ENCODE measurements at regions not wholly inside any gene's neighbourhood (a gene's known extent, or its start where the extent isn't known, plus 50 kb on each side); places are given as distances from the start of the nearest gene placed in this dataset.

DNA sequence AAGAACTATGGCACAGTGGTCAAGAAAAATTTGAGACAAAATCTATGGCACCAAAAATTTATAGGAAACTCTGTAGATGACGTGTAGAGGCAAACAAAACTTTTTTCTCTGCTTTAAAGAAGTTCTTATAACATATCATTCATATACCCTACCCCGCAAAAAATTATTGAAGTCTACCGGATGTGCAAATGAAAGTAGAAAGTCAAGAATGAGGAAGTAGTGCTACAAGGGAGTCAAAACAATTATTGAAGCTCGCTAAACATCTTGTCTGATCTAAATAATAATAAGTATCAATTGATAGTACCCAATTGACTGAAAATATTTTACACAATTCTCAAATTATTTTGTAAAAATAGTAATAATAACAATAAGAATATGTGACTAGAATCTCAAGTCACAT is 398.5 kb downstream of the TAF11L14 start:
- TF ChIP-seq, protein P1, sequence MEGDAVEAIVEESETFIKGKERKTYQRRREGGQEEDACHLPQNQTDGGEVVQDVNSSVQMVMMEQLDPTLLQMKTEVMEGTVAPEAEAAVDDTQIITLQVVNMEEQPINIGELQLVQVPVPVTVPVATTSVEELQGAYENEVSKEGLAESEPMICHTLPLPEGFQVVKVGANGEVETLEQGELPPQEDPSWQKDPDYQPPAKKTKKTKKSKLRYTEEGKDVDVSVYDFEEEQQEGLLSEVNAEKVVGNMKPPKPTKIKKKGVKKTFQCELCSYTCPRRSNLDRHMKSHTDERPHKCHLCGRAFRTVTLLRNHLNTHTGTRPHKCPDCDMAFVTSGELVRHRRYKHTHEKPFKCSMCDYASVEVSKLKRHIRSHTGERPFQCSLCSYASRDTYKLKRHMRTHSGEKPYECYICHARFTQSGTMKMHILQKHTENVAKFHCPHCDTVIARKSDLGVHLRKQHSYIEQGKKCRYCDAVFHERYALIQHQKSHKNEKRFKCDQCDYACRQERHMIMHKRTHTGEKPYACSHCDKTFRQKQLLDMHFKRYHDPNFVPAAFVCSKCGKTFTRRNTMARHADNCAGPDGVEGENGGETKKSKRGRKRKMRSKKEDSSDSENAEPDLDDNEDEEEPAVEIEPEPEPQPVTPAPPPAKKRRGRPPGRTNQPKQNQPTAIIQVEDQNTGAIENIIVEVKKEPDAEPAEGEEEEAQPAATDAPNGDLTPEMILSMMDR (IDR thresholded peaks at IDR 0.05), result no peak
- TF ChIP-seq EP300 (IDR thresholded peaks at IDR 0.05) (no peak), POLR2AphosphoS5 (IDR thresholded peaks at IDR 0.05) (no peak)
